Endothelial cell of umbilical vein (primary cell): ENCODE measurements at regions not wholly inside any gene's neighbourhood (a gene's known extent, or its start where the extent isn't known, plus 50 kb on each side); places are given as distances from the start of the nearest gene placed in this dataset.

ENCODE experiments used
- BruUV-seq: library from RNA; stranded (reverse); fragments of 400-500 nt; replicated peaks from 2 replicates; lab custom pipeline; 2021; lab: Mats Ljungman, UMichigan
- CTCF ChIA-PET: fragments of 300-600, 350-600 bp; sonication (Branson Sonifier 250); formaldehyde crosslinking; loops from one replicate; lab custom pipeline; 2021; ENCODE audit warnings: antibody characterized with exemption, inconsistent platforms; lab: Charles Lee
- POLR2A ChIA-PET: fragments of 300-600, 350-600 bp; sonication (Branson Sonifier 250); formaldehyde crosslinking; loops from one replicate; lab custom pipeline; 2021; ENCODE audit warnings: antibody characterized with exemption, inconsistent platforms; lab: Charles Lee
- DNase-seq: peaks from one replicate; pipeline ENCODE4 v3.0.0-alpha.2; 2011; ENCODE audit warnings: low read depth, low spot score
- FAIRE-seq: peaks from 2 replicates; lab custom pipeline; 2011; peaks lifted over from hg19 to GRCh38; lab: Jason Lieb, UNC
- H2AFZ ChIP-seq: 2 replicates; pipeline ENCODE4 v1.6.0; 2012; ENCODE audit warnings: low read depth, low read length, control low read depth, inconsistent platforms
- H3K27ac ChIP-seq: 2 replicates; pipeline ENCODE4 v1.5.1; 2011; ENCODE audit warnings: low read depth, mild to moderate bottlenecking, control low read depth, low read length, moderate library complexity; ENCODE audit not compliant: insufficient read depth
- H3K27me3 ChIP-seq, 2 experiments: 2 replicates each; pipeline versions ENCODE4 v1.6.0 to v1.6.1; 2011; ENCODE audit warnings: low read length in 2 of 2, mixed read lengths in 1 of 2; ENCODE audit not compliant: control insufficient read depth in 2 of 2, insufficient read depth in 2 of 2
- H3K36me3 ChIP-seq, 2 experiments: 2 replicates in 1 of 2; 3 replicates in 1 of 2; pipeline ENCODE4 v1.5.1; 2011; ENCODE audit warnings: low read length in 2 of 2, mild to moderate bottlenecking in 1 of 2, moderate library complexity in 1 of 2; ENCODE audit not compliant: control insufficient read depth in 2 of 2, insufficient read depth in 2 of 2; ENCODE audit errors: extremely low read depth in 1 of 2
- H3K4me1 ChIP-seq: 3 replicates; pipeline ENCODE4 v1.5.1; 2011; ENCODE audit warnings: mild to moderate bottlenecking, low read length; ENCODE audit not compliant: control insufficient read depth, insufficient read depth; ENCODE audit errors: extremely low read depth
- H3K4me2 ChIP-seq: 2 replicates; pipeline ENCODE4 v1.6.1; 2011; ENCODE audit warnings: low read length, control low read depth, mixed read lengths; ENCODE audit not compliant: insufficient read depth
- H3K4me3 ChIP-seq, 3 experiments: fragments of 200-600 bp in 1 of 3; sonication (generic), shearing (Covaris generic) in 1 of 3; replicated peaks in 1 of 3; 2 replicates each; pipeline ENCODE4 v1.5.1; 2011 to 2016; ENCODE audit warnings: control low read depth in 3 of 3, low read length in 3 of 3, mild to moderate bottlenecking in 2 of 3, inconsistent platforms in 1 of 3, low read depth in 1 of 3, moderate library complexity in 1 of 3; ENCODE audit not compliant: insufficient read depth in 1 of 3
- H3K79me2 ChIP-seq: 2 replicates; pipeline ENCODE4 v1.6.0; 2012; ENCODE audit warnings: low read length, inconsistent platforms; ENCODE audit not compliant: control insufficient read depth, insufficient read depth
- H3K9ac ChIP-seq: replicated peaks from 2 replicates; pipeline ENCODE3; 2011; ENCODE audit warnings: low read length, control low read depth; ENCODE audit not compliant: insufficient read depth; ENCODE audit errors: extremely low read depth
- H3K9me1 ChIP-seq: replicated peaks from 3 replicates; pipeline ENCODE4 v1.6.0; 2011; ENCODE audit warnings: mild to moderate bottlenecking, low read length; ENCODE audit not compliant: control insufficient read depth, insufficient read depth; ENCODE audit errors: extremely low read depth
- H3K9me3 ChIP-seq: replicated peaks from 2 replicates; pipeline ENCODE4 v1.5.1; 2012; ENCODE audit warnings: low read length, inconsistent platforms; ENCODE audit not compliant: control insufficient read depth, insufficient read depth
- H4K20me1 ChIP-seq: replicated peaks from 2 replicates; pipeline ENCODE3; 2011; ENCODE audit warnings: mild to moderate bottlenecking, low read length; ENCODE audit not compliant: control insufficient read depth, insufficient read depth; ENCODE audit errors: extremely low read depth
- CTCF ChIP-seq, 2 donors: IDR thresholded peaks; 1 replicate in 1 of 2; 2 replicates in 1 of 2; pipeline ENCODE4 v1.5.1; 2011; ENCODE audit warnings: low read length in 2 of 2, mild to moderate bottlenecking in 2 of 2, moderate library complexity in 2 of 2, control low read depth in 1 of 2, inconsistent platforms in 1 of 2, low read depth in 1 of 2; ENCODE audit not compliant: insufficient read depth in 1 of 2; ENCODE audit errors: extremely low read depth in 1 of 2
- EZH2 ChIP-seq: IDR thresholded peaks from 2 replicates; pipeline ENCODE4 v1.6.1; 2012; ENCODE audit warnings: borderline replicate concordance, low read depth, mild to moderate bottlenecking, moderate library complexity, low read length, inconsistent platforms; ENCODE audit not compliant: severe bottlenecking
- FOS ChIP-seq: IDR thresholded peaks from 2 replicates; pipeline ENCODE4 v1.6.1; 2011; ENCODE audit warnings: mild to moderate bottlenecking, low read length, moderate library complexity, borderline replicate concordance; ENCODE audit not compliant: insufficient read depth
- GATA2 ChIP-seq: IDR thresholded peaks from 2 replicates; pipeline ENCODE4 v1.7.0; 2011; ENCODE audit warnings: low read depth, mild to moderate bottlenecking, moderate library complexity, mixed read lengths, low read length; ENCODE audit not compliant: insufficient read length, insufficient read depth
- JUN ChIP-seq: IDR thresholded peaks from 2 replicates; pipeline ENCODE4 v1.6.1; 2011; ENCODE audit warnings: borderline replicate concordance, low read depth; ENCODE audit not compliant: insufficient read length, insufficient read depth
- MAX ChIP-seq: IDR thresholded peaks from 2 replicates; pipeline ENCODE4 v1.6.1; 2011; ENCODE audit not compliant: insufficient read depth, insufficient read length
- MYC ChIP-seq: IDR thresholded peaks from one replicate; pipeline ENCODE4 v1.6.1; 2011; ENCODE audit warnings: mild to moderate bottlenecking, low read depth, low read length
- POLR2A ChIP-seq: IDR thresholded peaks from 2 replicates; pipeline ENCODE4 v1.6.1; 2012; ENCODE audit warnings: low read depth, mild to moderate bottlenecking, control low read depth, low read length
- POLR2AphosphoS5 ChIP-seq: IDR thresholded peaks from 2 replicates; pipeline ENCODE4 v1.6.1; 2012; ENCODE audit warnings: low read depth, mild to moderate bottlenecking, control low read depth, low read length, moderate library complexity; ENCODE audit not compliant: insufficient read depth
- dilution Hi-C: fragments of 300-500 bp; cut with MboI; formaldehyde crosslinking; loops from one replicate; pipeline ENCODE4 v1.15.0; 2019; ENCODE audit warnings: low sequenced_read_pairs; ENCODE audit not compliant: extremely low pct_ligation_motif_present
- intact Hi-C: fragments of 100-400 bp; cut with micrococcal nuclease; formaldehyde crosslinking; loops from one replicate; pipeline ENCODE4 v1.10.0; 2022

DNA sequence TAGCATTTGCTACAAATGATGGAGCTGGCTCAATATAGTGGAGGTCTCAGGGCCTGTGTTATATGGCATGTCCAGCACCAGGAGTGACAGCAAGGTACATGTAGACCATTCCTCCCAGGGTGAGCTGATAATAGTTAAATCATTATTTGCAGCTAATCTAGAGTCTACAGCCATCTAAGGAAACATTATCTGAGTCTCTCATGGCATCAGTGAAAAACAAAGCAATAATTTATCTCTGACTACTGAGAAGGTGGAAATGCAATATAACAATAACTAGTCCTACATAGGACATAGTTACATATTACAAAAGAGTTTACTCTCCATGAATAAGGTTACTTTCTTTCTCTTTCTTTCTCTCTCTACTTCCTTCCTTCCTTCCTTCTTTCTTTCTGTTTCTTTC, 143.4 kb upstream of the KCNK2 start:
- Histone ChIP-seq H3K9me3 (no peaks in the 10 kb centered on the region), H3K9me1 (no peaks in the 10 kb centered on the region), H3K9ac (no peak overlapping the region), H3K27me3 (no peaks in the 10 kb centered on the region), H3K4me2 (no peak overlapping the region), H3K36me3 (no peaks in the 10 kb centered on the region), H3K4me1 (peaks cover 6% of the 10 kb centered on the region), H3K4me3 (no peak overlapping the region), H3K79me2 (no peaks in the 10 kb centered on the region), H3K27ac (no peak overlapping the region), H2AFZ (no peak overlapping the region), H4K20me1 (no peaks in the 10 kb centered on the region)
- BruUV-seq = no TSS peak
- intact Hi-C loops (loop anchor here (5.0 kb wide), 1 partner anchor 53 kb away; no protein-coding TSS in a partner anchor), dilution Hi-C loops (no loop called here)
- TF ChIP-seq GATA2 (no peak), POLR2AphosphoS5 (no peak), EZH2 (no peak), MYC (no peak), MAX (no peak), POLR2A (no peak), FOS (no peak), CTCF (IDR thresholded peaks at IDR 0.05; ENCODE audit: extremely low read depth in 1 of 2, insufficient read depth in 1 of 2, low read depth in 1 of 2, low read length in 2 of 2) (no peak), JUN (no peak)
- FAIRE-seq = no peak
- CTCF ChIA-PET = no interaction called here
- POLR2A ChIA-PET = no interaction called here
- DNase-seq = no peak
